Activated T-helper 1 cell treated with anti-CD3 and anti-CD28 coated beads, Interleukin-12 subunit alpha, Interleukin-12 subunit beta, Interleukin-2, Interleukin-4 antibody, amounts not matched to agents 30 ng/mL and 10 ng/mL and 1 ng/mL, durations not matched to agents 14 hours and 24 hours and 36 hours (primary cell): ENCODE measurements at regions not wholly inside any gene's neighbourhood (a gene's known extent, or its start where the extent isn't known, plus 50 kb on each side); places are given as distances from the start of the nearest gene placed in this dataset.
"Not testable (repeated sequence)": the region's sequence is repeated elsewhere in the genome, so short reads cannot be mapped to it uniquely, and the experiment has no call there.

ENCODE experiments used
- DNase-seq: peaks from one replicate; pipeline ENCODE4 v3.0.0; 2021; ENCODE audit warnings: low spot score
- H3K27ac Mint-ChIP-seq: one replicate; pipeline ENCODE4 v1.8.0; 2021; ENCODE audit warnings: mild to moderate bottlenecking, mixed read lengths
- H3K27me3 Mint-ChIP-seq: one replicate; pipeline ENCODE4 v1.8.0; 2022; ENCODE audit warnings: mild to moderate bottlenecking, moderate library complexity, mixed read lengths; ENCODE audit not compliant: insufficient read depth
- H3K36me3 Mint-ChIP-seq: one replicate; pipeline ENCODE4 v1.8.0; 2021; ENCODE audit warnings: low read depth, mixed read lengths
- H3K4me1 Mint-ChIP-seq: one replicate; pipeline ENCODE4 v1.8.0; 2021; ENCODE audit warnings: low read depth, mixed read lengths
- H3K4me3 Mint-ChIP-seq: one replicate; pipeline ENCODE4 v1.8.0; 2021; ENCODE audit warnings: mild to moderate bottlenecking, moderate library complexity, mixed read lengths
- H3K9me3 Mint-ChIP-seq: one replicate; pipeline ENCODE4 v1.8.0; 2021; ENCODE audit warnings: mixed read lengths
- intact Hi-C: fragments of 100-400 bp; cut with micrococcal nuclease; formaldehyde crosslinking; loops from one replicate; pipeline ENCODE4 v1.15.1; 2024

- peaks cover 20% of the 10 kb centered on the region for H3K27me3 Mint-ChIP-seq
- H3K36me3 Mint-ChIP-seq = no peaks in the 10 kb centered on the region
- intact Hi-C loops = no loop called here
- no peak overlapping the region for H3K4me3 Mint-ChIP-seq
- H3K27ac Mint-ChIP-seq = no peak overlapping the region
- no peak for DNase-seq
- no peaks in the 10 kb centered on the region for H3K4me1 Mint-ChIP-seq
- H3K9me3 Mint-ChIP-seq = no peaks in the 10 kb centered on the region
Measured at GRCh38 chr3:194025951-194026350, 110.0 kb upstream of the HES1 start.

- Mint-ChIP-seq H3K4me3 (no peak overlapping the region), H3K36me3 (no peaks in the 10 kb centered on the region), H3K9me3 (no peaks in the 10 kb centered on the region), H3K27ac (no peak overlapping the region), H3K4me1 (peaks cover 11% of the 10 kb centered on the region), H3K27me3 (peaks cover 17% of the 10 kb centered on the region)
- no peak for DNase-seq
- intact Hi-C loops = no loop called here
Measured at GRCh38 chr3:194028434-194029004, 107.4 kb upstream of the HES1 start.

DNA sequence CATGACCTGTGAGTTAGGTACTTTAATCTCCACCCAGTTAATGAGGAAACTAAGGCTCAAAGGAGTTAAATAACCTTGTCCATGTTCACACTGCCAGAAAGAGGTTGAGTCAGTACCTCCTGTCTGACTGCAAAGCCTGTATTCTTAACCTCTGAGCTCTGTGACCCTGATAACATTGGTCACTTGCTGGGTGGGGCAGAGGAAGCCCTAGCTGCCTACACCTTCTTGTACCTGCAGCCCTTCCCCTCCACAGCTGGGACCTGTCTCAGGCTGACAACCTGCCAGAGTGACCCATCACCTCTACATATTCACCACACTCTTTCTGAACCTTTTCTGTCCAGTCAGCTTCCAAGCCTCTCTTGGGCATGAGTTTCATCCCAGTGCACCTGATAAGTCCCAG lies 106.1 kb upstream of the HES1 start:
- H3K36me3 Mint-ChIP-seq = no peaks in the 10 kb centered on the region
- no peak for DNase-seq
- H3K4me1 Mint-ChIP-seq = peaks cover 11% of the 10 kb centered on the region
- no peak overlapping the region for H3K4me3 Mint-ChIP-seq
- intact Hi-C loops = no loop called here
- H3K27me3 Mint-ChIP-seq = peaks cover 17% of the 10 kb centered on the region
- no peaks in the 10 kb centered on the region for H3K9me3 Mint-ChIP-seq
- no peak overlapping the region for H3K27ac Mint-ChIP-seq

DNA sequence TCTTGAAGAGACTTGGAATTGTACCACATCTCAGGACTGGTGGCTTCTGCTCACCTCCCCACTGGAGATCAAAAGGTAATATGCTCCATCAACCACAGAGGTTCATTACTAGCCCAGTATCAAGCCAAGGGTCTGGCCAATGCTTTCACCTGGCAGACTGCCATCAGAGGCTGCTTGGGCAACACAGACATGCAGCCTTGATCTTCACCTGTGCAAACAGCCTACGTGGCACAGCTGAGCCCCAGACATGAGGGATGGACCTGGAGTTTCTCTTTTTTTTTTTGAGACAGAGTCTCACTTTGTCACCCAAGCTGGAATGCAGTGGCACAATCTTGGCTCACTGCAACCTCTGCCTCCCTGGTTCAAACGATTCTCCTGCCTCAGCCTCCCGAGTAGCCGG lies 105.6 kb upstream of the HES1 start:
- Mint-ChIP-seq H3K27me3 (peaks cover 17% of the 10 kb centered on the region), H3K27ac (no peak overlapping the region), H3K4me1 (peaks cover 11% of the 10 kb centered on the region), H3K36me3 (no peaks in the 10 kb centered on the region), H3K9me3 (no peaks in the 10 kb centered on the region), H3K4me3 (no peak overlapping the region)
- DNase-seq = no peak
- intact Hi-C loops = no loop called here

DNA sequence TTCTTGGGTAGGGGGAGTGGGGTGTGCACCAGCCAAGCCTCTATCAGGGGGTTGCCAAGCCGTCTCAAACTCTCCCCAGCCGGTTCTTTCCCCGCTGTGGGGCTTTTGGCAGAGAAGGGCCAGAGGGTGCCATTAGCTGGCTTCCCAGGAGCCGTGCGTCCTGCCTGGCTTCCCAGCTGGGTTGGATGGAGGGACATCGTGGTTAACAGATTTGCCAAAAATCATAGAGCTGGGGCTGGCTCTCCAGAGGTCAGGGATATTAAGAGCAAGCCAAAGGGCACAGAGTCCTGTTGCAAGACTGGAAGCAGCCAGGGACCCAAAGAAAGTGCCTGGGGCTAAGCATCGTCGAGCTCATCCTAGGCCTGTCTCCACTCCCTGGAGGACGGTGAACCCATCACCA lies 104.6 kb upstream of the HES1 start:
- no peak for DNase-seq
- Mint-ChIP-seq H3K4me3 (no peak overlapping the region), H3K9me3 (no peaks in the 10 kb centered on the region), H3K27ac (no peak overlapping the region), H3K36me3 (no peaks in the 10 kb centered on the region), H3K4me1 (peaks cover 11% of the 10 kb centered on the region), H3K27me3 (peaks cover 13% of the 10 kb centered on the region)
- intact Hi-C loops = no loop called here

- DNase-seq = no peak
- Mint-ChIP-seq H3K4me3 (no peak overlapping the region), H3K4me1 (peaks cover 11% of the 10 kb centered on the region)
Measured at GRCh38 chr3:194031867-194032635, 103.9 kb upstream of the HES1 start.

GRCh38 chr3:194032828-194033435 lies 103.0 kb upstream of the HES1 start:
- intact Hi-C loops = no loop called here
- no peak for DNase-seq
- Mint-ChIP-seq H3K27ac (no peak overlapping the region), H3K27me3 (peaks cover 18% of the 10 kb centered on the region), H3K4me3 (no peak overlapping the region), H3K36me3 (no peaks in the 10 kb centered on the region), H3K4me1 (peaks cover 11% of the 10 kb centered on the region), H3K9me3 (no peaks in the 10 kb centered on the region)

More at GRCh38 chr3:194031867-194032635, 103.9 kb upstream of the HES1 start:
- no peaks in the 10 kb centered on the region for H3K9me3 Mint-ChIP-seq
- peaks cover 13% of the 10 kb centered on the region for H3K27me3 Mint-ChIP-seq
- intact Hi-C loops = no loop called here
- H3K36me3 Mint-ChIP-seq = no peaks in the 10 kb centered on the region
- H3K27ac Mint-ChIP-seq = no peak overlapping the region

DNA sequence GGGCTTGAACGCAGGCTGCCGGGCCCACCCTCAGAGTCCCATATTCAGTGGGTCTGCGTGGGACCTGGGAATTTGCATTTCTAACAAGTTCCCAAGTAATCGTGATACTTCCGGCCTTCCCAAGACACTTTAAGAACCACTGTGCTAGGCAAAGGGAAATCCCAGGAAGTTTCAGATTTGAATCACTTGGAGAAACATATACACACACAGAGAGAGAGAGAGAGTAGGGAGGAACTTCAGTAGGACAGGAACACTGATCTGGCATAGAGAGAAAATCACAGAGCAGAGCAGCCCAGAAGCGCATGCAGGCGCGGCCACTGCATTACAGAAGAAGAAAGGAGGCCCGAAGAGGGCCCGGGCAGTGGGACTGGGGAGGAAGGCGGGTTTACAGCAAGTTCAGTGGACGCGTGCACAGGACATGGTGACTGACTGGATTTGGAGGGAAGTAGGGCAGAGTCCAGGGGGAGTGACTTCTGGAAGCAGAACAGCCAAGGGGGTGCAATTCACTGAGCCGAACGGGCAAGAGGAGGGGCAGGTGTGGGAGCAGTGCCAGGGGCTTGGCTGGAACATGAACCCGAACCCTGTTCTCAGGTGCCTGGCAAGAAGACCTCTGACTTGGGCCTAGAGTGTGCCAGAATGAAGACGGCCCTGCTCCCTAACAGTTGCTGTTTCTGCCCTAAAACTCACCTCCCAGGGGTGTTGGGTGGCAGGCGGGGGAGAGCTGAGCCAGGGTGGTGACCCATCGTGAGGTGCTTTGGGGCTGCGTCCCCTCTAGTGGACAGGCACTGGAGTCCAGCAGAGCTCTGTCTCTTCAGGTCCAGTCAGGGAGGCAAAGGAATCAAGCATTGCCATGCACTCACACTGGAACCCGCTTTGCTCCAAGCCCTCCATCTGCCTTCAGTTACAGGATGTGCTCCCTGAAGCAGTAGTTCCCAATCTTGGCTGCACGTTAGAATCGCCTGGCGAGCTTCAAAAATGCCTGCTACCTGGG lies 101.3 kb upstream of the HES1 start:
- Mint-ChIP-seq H3K4me3 (no peak overlapping the region), H3K36me3 (no peaks in the 10 kb centered on the region), H3K27ac (no peak overlapping the region), H3K9me3 (no peaks in the 10 kb centered on the region), H3K4me1 (peaks cover 11% of the 10 kb centered on the region), H3K27me3 (peaks cover 17% of the 10 kb centered on the region)
- no peak for DNase-seq
- intact Hi-C loops = no loop called here

DNA sequence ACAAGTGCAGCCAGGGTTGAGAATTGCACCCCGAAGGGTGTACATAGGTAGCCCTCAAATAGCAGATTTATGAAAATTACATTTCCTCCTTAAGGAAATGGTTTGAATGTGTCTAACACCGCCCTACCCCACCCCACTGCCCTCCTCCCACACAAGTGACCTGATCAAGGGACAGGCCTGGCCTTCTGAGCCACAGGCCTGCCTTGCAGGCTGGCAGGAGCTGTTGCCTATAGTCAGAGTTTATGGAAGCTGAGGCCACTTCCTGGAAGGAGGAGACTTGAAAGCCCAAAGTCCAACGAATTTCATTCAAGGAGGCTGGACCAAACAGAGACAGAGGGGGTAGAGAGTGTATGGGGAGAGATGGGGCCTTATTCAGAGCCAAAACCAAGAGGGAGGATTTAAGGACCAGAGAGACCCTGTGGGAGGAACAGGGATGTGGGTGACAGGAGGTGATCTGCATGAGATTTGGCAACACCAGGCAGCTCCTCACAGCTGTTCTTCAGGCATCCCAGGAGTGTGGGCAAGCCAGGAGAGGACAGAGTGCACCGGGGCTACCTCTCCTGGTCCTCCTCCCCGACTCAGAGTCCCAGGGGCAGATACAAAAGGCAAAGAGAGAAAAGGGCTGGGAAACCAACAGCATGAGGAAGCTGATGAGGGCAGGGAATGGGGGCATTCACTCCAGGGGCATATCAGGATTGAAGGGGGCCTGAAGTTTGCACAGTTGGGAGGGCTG lies 100.4 kb upstream of the HES1 start:
- peaks cover 11% of the 10 kb centered on the region for H3K4me1 Mint-ChIP-seq
- no peak overlapping the region for H3K27ac Mint-ChIP-seq
- DNase-seq = no peak
- H3K36me3 Mint-ChIP-seq = no peaks in the 10 kb centered on the region
- no peak overlapping the region for H3K4me3 Mint-ChIP-seq
- H3K9me3 Mint-ChIP-seq = no peaks in the 10 kb centered on the region
- peaks cover 12% of the 10 kb centered on the region for H3K27me3 Mint-ChIP-seq
- intact Hi-C loops = no loop called here

- H3K9me3 Mint-ChIP-seq = no peaks in the 10 kb centered on the region
- intact Hi-C loops = no loop called here
- H3K36me3 Mint-ChIP-seq = no peaks in the 10 kb centered on the region
- H3K27me3 Mint-ChIP-seq = peaks cover 12% of the 10 kb centered on the region
- no peak overlapping the region for H3K27ac Mint-ChIP-seq
- H3K4me3 Mint-ChIP-seq = no peak overlapping the region
- no peak for DNase-seq
- peaks cover 11% of the 10 kb centered on the region for H3K4me1 Mint-ChIP-seq
Measured at GRCh38 chr3:194036842-194037241, 99.1 kb upstream of the HES1 start.

DNA sequence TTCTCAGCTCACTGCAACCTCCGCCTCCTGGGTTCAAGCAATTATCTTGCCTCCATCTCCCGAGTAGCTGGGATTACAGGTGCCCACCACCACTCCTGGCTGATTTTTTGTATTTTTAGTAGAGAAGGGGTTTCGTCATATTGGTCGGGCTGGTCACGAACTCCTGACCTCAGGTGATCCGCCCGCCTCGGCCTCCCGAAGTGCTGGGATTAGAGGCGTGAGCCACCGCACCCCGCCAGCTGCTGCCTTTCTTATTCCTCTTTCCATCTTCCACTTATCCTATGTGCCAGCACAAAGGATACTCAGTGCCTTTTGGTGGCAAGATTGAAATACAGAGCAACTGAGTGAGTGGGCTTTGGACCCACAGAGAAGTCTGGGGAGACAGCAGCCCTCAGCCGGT lies 97.6 kb upstream of the HES1 start:
- H3K4me3 Mint-ChIP-seq, H3K9me3 Mint-ChIP-seq, H3K36me3 Mint-ChIP-seq, DNase-seq, intact Hi-C loops, H3K27ac Mint-ChIP-seq, H3K4me1 Mint-ChIP-seq: not testable (repeated sequence)
- peaks cover 13% of the 10 kb centered on the region for H3K27me3 Mint-ChIP-seq

GRCh38 chr3:194038960-194039359 lies 97.0 kb upstream of the HES1 start:
- Mint-ChIP-seq H3K4me1 (peaks cover 9% of the 10 kb centered on the region), H3K4me3 (no peak overlapping the region), H3K9me3 (no peaks in the 10 kb centered on the region), H3K27ac (no peak overlapping the region), H3K27me3 (peaks cover 15% of the 10 kb centered on the region), H3K36me3 (no peaks in the 10 kb centered on the region)
- intact Hi-C loops = no loop called here
- DNase-seq = no peak
